ENCODE measurements at regions not wholly inside any gene's neighbourhood (a gene's known extent, or its start where the extent isn't known, plus 50 kb on each side); places are given as distances from the start of the nearest gene placed in this dataset.
A peak's percentile ranks its signal among the peaks of the same experiment; 100 is the strongest.
"Not testable (repeated sequence)": the region's sequence is repeated elsewhere in the genome, so short reads cannot be mapped to it uniquely, and the experiment has no call there.

DNA sequence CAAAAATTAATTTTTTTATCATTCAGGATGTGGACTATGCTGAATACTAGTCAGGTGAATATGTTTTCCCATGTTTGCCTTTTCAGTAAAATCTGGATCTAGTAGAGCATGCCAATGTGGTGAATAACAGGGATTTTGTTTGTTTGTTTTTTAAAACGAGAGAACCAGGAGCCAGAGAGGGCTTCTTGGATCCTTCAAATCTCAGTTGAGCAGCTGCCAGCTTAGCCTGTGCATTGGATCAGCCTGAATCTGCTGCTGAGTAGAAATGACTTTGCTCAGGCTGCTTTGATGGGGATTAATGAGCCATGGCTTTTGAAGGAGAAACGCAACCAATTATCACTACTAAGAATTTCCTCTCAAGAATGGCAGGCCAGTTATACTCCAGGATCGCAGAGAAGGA lies 493.8 kb downstream of the ARL4A start:
- DNase-seq (ENCODE audit: low read depth in 2 of 2): no peak

DNA sequence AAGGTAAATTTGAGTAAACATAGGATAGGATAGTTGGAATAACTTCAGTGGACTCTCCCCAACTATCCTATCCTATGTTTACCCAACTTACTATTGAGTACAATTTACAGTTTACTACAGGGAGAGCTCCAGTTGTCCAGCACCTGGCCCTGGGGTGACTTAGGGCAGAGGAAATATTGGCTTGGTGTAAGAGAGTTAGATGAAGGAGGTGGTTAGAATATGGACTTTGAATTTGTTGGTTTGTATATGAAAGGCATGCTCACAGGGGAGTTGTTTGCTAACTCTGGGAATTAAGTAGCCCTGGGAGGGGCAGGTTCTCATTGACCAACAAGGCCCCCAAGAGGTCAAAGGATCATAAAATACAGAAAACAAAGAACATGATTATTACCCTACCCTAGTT lies 497.7 kb downstream of the ARL4A start:
- no peak for DNase-seq (ENCODE audit: low read depth in 2 of 2)

- no peak for DNase-seq (ENCODE audit: low read depth in 2 of 2)
Measured at GRCh38 chr7:13188236-13188805, 500.9 kb downstream of the ARL4A start.

- DNase-seq (ENCODE audit: low read depth in 2 of 2): no peak
Measured at GRCh38 chr7:13188922-13189321, 501.5 kb downstream of the ARL4A start.

DNA sequence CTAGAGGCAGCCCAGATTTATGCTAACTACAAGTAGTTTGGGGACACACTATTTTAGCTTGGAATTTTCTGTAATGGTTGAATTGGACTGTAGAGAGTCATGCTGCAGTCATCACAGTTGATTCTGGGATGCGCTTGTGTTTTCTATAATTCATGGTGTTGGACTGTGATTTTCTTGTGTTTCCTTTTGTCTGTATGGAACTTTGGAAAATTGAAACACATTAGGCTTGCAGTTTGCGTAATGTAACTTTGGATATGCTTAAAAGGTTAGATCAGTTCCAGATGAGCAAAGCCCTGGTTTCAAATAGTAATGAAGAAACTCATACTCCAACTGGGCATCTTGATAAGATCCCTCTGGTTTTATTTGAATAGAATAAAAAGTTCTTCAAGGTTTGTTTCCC lies 502.2 kb downstream of the ARL4A start:
- DNase-seq (ENCODE audit: low read depth in 2 of 2): no peak

GRCh38 chr7:13197501-13197900 lies 510.1 kb downstream of the ARL4A start:
- no peak for DNase-seq (ENCODE audit: low read depth in 2 of 2)

- DNase-seq (ENCODE audit: low read depth in 2 of 2): no peak
Measured at GRCh38 chr7:13198036-13198435, 510.6 kb downstream of the ARL4A start.

DNA sequence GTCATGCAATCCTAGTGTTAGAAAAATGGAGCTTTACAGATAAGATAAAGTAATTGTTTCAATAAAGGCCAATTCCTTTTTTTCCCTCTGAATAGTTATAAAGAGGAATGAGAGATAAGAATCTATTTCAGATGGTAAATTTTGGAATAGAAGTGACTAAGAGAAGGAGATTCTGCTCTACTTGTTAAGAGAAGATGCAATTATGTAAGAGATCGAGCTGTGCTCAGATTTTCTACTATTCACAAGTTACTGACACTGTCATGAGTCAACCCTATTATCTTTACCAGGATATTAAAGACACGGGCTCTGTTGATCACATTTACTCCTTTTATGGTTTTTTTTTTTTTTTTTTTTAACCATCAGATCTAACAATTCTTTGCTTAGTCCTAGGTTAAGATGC lies 511.3 kb downstream of the ARL4A start:
- DNase-seq (ENCODE audit: low read depth in 2 of 2): no peak

DNA sequence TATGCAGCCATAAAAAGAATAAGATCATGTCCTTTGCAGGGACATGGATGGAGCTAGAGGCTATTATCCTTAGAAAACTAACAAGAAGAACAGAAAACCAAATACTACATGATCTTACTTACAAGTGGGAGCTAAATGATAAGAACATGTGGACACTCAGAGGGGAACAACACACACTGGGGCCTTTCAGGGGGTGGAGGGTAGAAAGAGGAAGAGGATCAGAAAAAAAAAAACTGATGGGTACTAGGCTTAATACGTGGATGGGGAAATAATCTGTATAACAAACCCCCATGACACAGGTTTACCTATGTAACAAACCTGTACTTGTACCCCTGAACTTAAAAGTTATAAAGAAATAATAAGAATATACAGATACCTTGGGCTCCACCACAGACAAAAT lies 514.2 kb downstream of the ARL4A start:
- DNase-seq (ENCODE audit: low read depth in 2 of 2): no peak

DNA sequence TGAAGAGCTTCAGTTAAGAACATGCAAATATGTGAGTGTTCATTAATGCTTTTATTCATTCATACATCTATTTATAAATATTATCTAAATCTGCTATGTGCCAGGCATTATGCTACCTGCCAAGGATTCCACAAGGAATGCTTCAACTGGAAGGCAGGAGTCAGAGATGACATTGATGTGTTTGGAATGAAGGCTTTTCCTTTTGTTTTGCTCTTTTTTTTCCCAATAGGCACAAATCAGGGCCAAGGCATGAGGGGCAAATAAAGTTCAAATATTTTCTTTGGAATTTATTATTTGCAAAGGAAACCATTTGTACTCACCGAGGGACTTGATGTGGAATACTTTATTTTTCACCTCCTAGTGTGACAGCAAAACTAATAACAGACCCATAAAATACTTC lies 530.3 kb downstream of the ARL4A start:
- DNase-seq (ENCODE audit: low read depth in 2 of 2): no peak

- DNase-seq (ENCODE audit: low read depth in 2 of 2): no peak
Measured at GRCh38 chr7:13225068-13225467, 537.6 kb downstream of the ARL4A start.

DNA sequence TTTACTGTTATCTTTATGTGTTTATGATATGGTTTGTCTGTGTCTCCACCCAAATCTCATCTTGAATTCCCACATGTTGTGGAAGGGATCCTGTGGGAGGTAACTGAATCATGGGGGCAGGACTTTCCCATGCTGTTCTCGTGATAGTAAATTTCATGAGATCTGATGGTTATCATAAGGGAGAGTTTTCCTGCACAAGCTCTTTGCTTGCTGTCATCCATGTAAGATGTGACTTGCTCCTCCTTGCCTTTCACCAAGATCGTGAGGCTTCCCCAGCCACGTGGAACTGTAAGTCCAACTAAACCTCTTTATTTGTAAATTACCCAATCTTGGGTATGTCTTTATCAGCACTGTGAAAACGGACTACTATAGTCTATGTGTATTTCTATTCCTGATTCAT lies 539.0 kb downstream of the ARL4A start:
- DNase-seq (ENCODE audit: low read depth in 2 of 2): no peak

DNA sequence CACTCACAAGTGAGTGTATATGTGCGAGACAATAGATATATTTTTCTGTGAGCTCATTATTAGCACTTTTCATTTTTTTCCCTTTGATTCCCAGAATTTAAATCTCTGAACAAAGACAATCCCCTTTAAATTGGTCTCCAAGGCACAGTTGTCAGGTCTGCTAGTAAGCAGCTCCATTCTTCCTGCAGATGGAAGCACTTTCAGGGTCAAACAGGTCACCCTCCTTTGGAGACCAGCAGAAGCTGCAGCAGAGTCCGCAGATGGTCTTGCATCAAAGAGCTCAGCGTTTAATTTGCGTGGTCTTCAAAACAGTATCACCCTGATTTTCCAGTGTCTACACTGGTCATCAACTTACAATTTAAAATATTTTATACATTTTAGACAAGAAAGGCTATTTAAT lies 543.8 kb downstream of the ARL4A start:
- DNase-seq (ENCODE audit: low read depth in 2 of 2): no peak

GRCh38 chr7:13235436-13235835 lies 548.0 kb downstream of the ARL4A start:
- DNase-seq (ENCODE audit: low read depth in 2 of 2): no peak

GRCh38 chr7:13236026-13236425 lies 548.6 kb downstream of the ARL4A start:
- no peak for DNase-seq (ENCODE audit: low read depth in 2 of 2)

- no peak for DNase-seq (ENCODE audit: low read depth in 2 of 2)
Measured at GRCh38 chr7:13240349-13240748, 552.9 kb downstream of the ARL4A start.

DNA sequence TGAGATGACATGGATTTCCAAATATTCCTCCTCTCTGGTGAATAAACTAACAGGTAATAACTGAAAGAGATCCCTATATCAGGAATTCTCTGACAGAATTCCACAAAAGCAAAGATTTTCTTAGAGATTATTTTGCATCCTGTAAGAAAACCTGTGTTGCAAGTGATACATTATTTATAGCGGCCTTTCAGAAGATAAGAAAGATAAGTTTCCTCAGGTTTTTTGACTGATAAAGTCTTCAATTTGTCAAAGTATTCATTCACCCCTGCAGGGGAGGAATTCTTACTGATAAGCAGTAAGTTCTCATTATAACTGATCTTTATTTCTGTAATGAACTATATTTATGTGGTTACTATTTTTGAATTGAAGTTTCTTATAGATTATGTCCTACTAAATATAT lies 554.0 kb downstream of the ARL4A start:
- DNase-seq (ENCODE audit: low read depth in 2 of 2): no peak

- DNase-seq (ENCODE audit: low read depth in 2 of 2): no peak
Measured at GRCh38 chr7:13257661-13258060, 570.2 kb downstream of the ARL4A start.

- no peak for DNase-seq (ENCODE audit: low read depth in 2 of 2)
Measured at GRCh38 chr7:13258386-13258785, 571.0 kb downstream of the ARL4A start.

- DNase-seq (ENCODE audit: low read depth in 2 of 2): no peak
Measured at GRCh38 chr7:13259930-13260329, 572.5 kb downstream of the ARL4A start.

DNA sequence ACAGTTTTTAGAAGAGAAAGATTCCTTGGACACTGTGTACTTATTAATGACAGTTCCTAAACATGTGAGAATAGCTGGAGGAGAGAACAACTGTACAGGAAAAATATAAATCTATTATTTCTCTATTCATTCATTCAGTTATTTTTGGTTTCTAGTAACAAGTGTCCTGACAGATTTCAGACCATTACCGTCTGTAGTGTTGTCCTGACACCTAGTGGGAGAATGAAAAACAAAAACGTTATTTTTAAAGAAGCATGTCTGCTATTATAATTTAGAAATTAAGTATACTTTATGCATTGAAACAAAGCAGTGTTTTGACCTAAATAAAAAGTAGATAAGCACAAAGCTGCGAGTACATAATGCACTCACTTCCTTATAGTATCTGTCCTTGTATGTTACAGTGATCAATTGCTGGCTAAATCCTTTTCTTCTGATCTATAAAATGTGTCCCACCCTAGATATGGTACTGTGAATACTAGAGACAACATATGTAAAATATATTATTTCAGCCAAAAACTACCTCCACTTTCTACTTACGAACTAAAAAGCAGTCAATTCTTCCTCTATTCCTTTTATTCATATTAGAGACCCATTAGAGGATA lies 575.6 kb downstream of the ARL4A start:
- DNase-seq (ENCODE audit: low read depth in 2 of 2): peak; percentile 48 to 54

- no peak for DNase-seq (ENCODE audit: low read depth in 2 of 2)
Measured at GRCh38 chr7:13265271-13265670, 577.8 kb downstream of the ARL4A start.

GRCh38 chr7:13274205-13274604 lies 586.8 kb downstream of the ARL4A start:
- not testable (repeated sequence) for DNase-seq (ENCODE audit: low read depth in 2 of 2)

DNA sequence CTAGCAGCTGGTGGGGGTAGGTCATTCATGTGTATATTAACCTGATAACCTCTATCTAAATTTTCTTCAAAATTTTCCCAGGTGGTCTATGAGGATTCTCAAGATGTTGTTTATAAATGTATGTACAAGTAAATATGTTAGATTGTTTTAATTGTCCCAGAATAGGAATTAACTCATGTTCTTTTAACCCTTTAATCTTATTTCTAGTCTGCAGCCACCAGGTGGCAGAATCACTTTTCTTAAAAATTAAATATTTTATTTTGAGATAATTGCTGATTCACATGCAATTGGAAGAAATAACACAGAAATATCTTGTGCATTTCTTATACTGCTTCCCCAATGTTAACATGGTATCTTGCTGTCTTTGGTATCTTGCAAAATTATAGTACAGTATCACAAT lies 589.5 kb downstream of the ARL4A start:
- no peak for DNase-seq (ENCODE audit: low read depth in 2 of 2)
